A549 (cell line): ENCODE measurements at regions not wholly inside any gene's neighbourhood (a gene's known extent, or its start where the extent isn't known, plus 50 kb on each side); places are given as distances from the start of the nearest gene placed in this dataset.

Experiments
- BCL3 ChIP-seq: fragments of >200 bp; sonication (Bioruptor Twin); formaldehyde crosslinking; IDR thresholded peaks from 3 replicates; pipeline ENCODE4 v1.6.1; 2016
- CBX8 ChIP-seq: fragments of 200-600 bp; sonication (generic); IDR thresholded peaks from 2 replicates; pipeline ENCODE4 v1.6.1; 2016
- CTCF ChIP-seq: fragments of >200 bp; sonication (Bioruptor Twin); formaldehyde crosslinking; IDR thresholded peaks from 3 replicates; pipeline ENCODE4 v1.5.1; 2016
- EP300 ChIP-seq, 2 experiments: fragments of >200 bp; sonication (Bioruptor Twin); formaldehyde crosslinking; IDR thresholded peaks; 2 replicates in 1 of 2; 3 replicates in 1 of 2; pipeline ENCODE4 v1.6.1; 2016 to 2017
- HDAC2 ChIP-seq: fragments of 200-600 bp; sonication (generic); IDR thresholded peaks from 2 replicates; pipeline ENCODE4 v1.6.1; 2016
- HOXA7 ChIP-seq: fragments of 250-450 bp; sonication (Bioruptor Pico); IDR thresholded peaks from 2 replicates; pipeline ENCODE4 v1.5.0; 2020; ENCODE audit warnings: mild to moderate bottlenecking, moderate library complexity
- JUN ChIP-seq, 2 experiments: fragments of >200 bp; sonication (Bioruptor Twin); formaldehyde crosslinking; IDR thresholded peaks; 2 replicates in 1 of 2; 3 replicates in 1 of 2; pipeline ENCODE4 v1.6.1; 2016 to 2017
- KDM5A ChIP-seq: fragments of 200-600 bp; sonication (generic); IDR thresholded peaks from 2 replicates; pipeline ENCODE4 v1.6.1; 2016; ENCODE audit warnings: antibody characterized with exemption, mild to moderate bottlenecking
- MYC ChIP-seq: IDR thresholded peaks from 2 replicates; pipeline ENCODE4 v1.6.1; 2012; ENCODE audit warnings: mild to moderate bottlenecking, inconsistent platforms, low read length, improper control_type of control experiment, borderline replicate concordance
- NFE2L2 ChIP-seq: fragments of 150-350 bp; conservative IDR thresholded peaks from 2 replicates; pipeline ENCODE4 v1.6.1; 2014; ENCODE audit warnings: low read length
- POLR2A ChIP-seq: IDR thresholded peaks from 2 replicates; pipeline ENCODE4 v1.6.1; 2012; ENCODE audit warnings: mild to moderate bottlenecking, low read length
- ZSCAN20 ChIP-seq: fragments of 250-450 bp; sonication (Bioruptor Pico); IDR thresholded peaks from 2 replicates; pipeline ENCODE4 v1.8.0; 2022; ENCODE audit warnings: mild to moderate bottlenecking, moderate library complexity

GRCh38 chr1:65045022-65045817, 78.9 kb upstream of the JAK1 start:
- TF ChIP-seq MYC: no peak
- TF ChIP-seq CTCF: no peak
- TF ChIP-seq KDM5A: no peak
- no peak for TF ChIP-seq CBX8
- TF ChIP-seq POLR2A: no peak
- no peak for TF ChIP-seq HOXA7
- no peak for TF ChIP-seq BCL3
- no peak for TF ChIP-seq EP300 (IDR thresholded peaks at IDR 0.05)
- no peak for TF ChIP-seq NFE2L2
- no peak for TF ChIP-seq ZSCAN20 (CRISPR knock-in tag)
- no peak for TF ChIP-seq HDAC2
- TF ChIP-seq JUN (IDR thresholded peaks at IDR 0.05): no peak
